ENCODE measurements at regions not wholly inside any gene's neighbourhood (a gene's known extent, or its start where the extent isn't known, plus 50 kb on each side); places are given as distances from the start of the nearest gene placed in this dataset.

- TF ChIP-seq YY1 (tag by site-specific recombination; IDR thresholded peaks at IDR 0.05) (no peak), ZNF10 (tag by site-specific recombination; IDR thresholded peaks at IDR 0.05) (no peak), ZSCAN23 (tag by site-specific recombination; IDR thresholded peaks at IDR 0.05) (no peak), PBX3 (CRISPR knock-in tag; IDR thresholded peaks at IDR 0.05) (no peak), CTCF (tag by site-specific recombination; IDR thresholded peaks at IDR 0.05) (no peak), ZEB2 (tag by site-specific recombination; IDR thresholded peaks at IDR 0.05) (no peak), ZNF19 (tag by site-specific recombination; IDR thresholded peaks at IDR 0.05; ENCODE audit: low read depth) (no peak), ZFP69B (tag by site-specific recombination; IDR thresholded peaks at IDR 0.05) (no peak), ZNF449 (tag by site-specific recombination; IDR thresholded peaks at IDR 0.05) (no peak), ZSCAN30 (tag by site-specific recombination; IDR thresholded peaks at IDR 0.05) (no peak), ZNF391 (tag by site-specific recombination; IDR thresholded peaks at IDR 0.05; ENCODE audit: borderline replicate concordance, low read depth) (no peak), SETDB1 (IDR thresholded peaks at IDR 0.05; ENCODE audit: insufficient read length, low read length) (no peak), PRDM10 (tag by site-specific recombination; IDR thresholded peaks at IDR 0.05) (no peak)
Observed at GRCh38 chr9:134971696-134972095, 54.0 kb upstream of the FCN1 start.

Measured in HEK293 (cell line).